DOHH2 (cell line): ENCODE measurements at regions not wholly inside any gene's neighbourhood (a gene's known extent, or its start where the extent isn't known, plus 50 kb on each side); places are given as distances from the start of the nearest gene placed in this dataset.

Source experiments
- H3F3A ChIP-seq: fragments of 200-600 bp; sonication (generic), shearing (Covaris generic); 2 replicates; pipeline ENCODE4 v1.6.0; 2016; ENCODE audit warnings: antibody characterized with exemption, mild to moderate bottlenecking; ENCODE audit not compliant: control insufficient read depth, insufficient read depth
- H3K27ac ChIP-seq: fragments of 200-600 bp; sonication (generic); 2 replicates; pipeline ENCODE4 v1.5.1; 2014; ENCODE audit warnings: low read depth, mild to moderate bottlenecking, low read length, moderate library complexity
- H3K27me3 ChIP-seq: fragments of 200-600 bp; sonication (generic); 2 replicates; pipeline ENCODE4 v1.6.1; 2014; ENCODE audit warnings: mild to moderate bottlenecking, low read length, mixed read lengths; ENCODE audit not compliant: control insufficient read depth
- H3K36me3 ChIP-seq: fragments of 200-600 bp; sonication (generic); 2 replicates; pipeline ENCODE4 v1.6.1; 2014; ENCODE audit warnings: mild to moderate bottlenecking, low read length, moderate library complexity, mixed read lengths; ENCODE audit not compliant: control insufficient read depth
- H3K4me1 ChIP-seq: fragments of 200-600 bp; sonication (generic); 2 replicates; pipeline ENCODE4 v1.6.1; 2014; ENCODE audit warnings: mild to moderate bottlenecking, low read length, mixed read lengths; ENCODE audit not compliant: control insufficient read depth
- H3K4me2 ChIP-seq: fragments of 200-600 bp; sonication (generic); 2 replicates; pipeline ENCODE4 v1.6.0; 2014; ENCODE audit warnings: mild to moderate bottlenecking, low read length, moderate library complexity
- H3K4me3 ChIP-seq: fragments of 200-600 bp; sonication (generic); 2 replicates; pipeline ENCODE4 v1.5.1; 2014; ENCODE audit warnings: mild to moderate bottlenecking, low read length, mixed read lengths
- H3K79me2 ChIP-seq: fragments of 200-600 bp; sonication (generic); 2 replicates; pipeline ENCODE4 v1.6.1; 2014; ENCODE audit warnings: mild to moderate bottlenecking, low read length, mixed read lengths; ENCODE audit not compliant: control insufficient read depth
- H3K9me2 ChIP-seq: fragments of 200-600 bp; sonication (generic); replicated peaks from 2 replicates; pipeline ENCODE4 v1.6.1; 2014; ENCODE audit warnings: mild to moderate bottlenecking, low read length, mixed read lengths; ENCODE audit not compliant: control insufficient read depth
- H3K9me3 ChIP-seq: fragments of 200-600 bp; sonication (generic); 2 replicates; pipeline ENCODE4 v1.6.1; 2014; ENCODE audit warnings: antibody characterized with exemption, low read length, mixed read lengths; ENCODE audit not compliant: control insufficient read depth, insufficient read depth
- H4K20me1 ChIP-seq: fragments of 200-600 bp; sonication (generic); 2 replicates; pipeline ENCODE4 v1.6.0; 2014; ENCODE audit warnings: low read depth, mild to moderate bottlenecking, antibody characterized with exemption, low read length, moderate library complexity; ENCODE audit not compliant: control insufficient read depth, insufficient read depth
- EZH2phosphoT487 ChIP-seq: fragments of 200-600 bp; sonication (generic); IDR thresholded peaks from 2 replicates; pipeline ENCODE4 v1.6.1; 2017; ENCODE audit warnings: borderline replicate concordance, mild to moderate bottlenecking, antibody characterized with exemption, low read length, moderate library complexity, mixed read lengths
- TF ChIP-seq, protein P1 (sequence below): fragments of 200-600 bp; sonication (generic); IDR thresholded peaks from one replicate; pipeline ENCODE4 v1.5.1; 2014; ENCODE audit warnings: antibody characterized with exemption, mild to moderate bottlenecking, low read depth, low read length; ENCODE audit not compliant: poor library complexity, severe bottlenecking

DNA sequence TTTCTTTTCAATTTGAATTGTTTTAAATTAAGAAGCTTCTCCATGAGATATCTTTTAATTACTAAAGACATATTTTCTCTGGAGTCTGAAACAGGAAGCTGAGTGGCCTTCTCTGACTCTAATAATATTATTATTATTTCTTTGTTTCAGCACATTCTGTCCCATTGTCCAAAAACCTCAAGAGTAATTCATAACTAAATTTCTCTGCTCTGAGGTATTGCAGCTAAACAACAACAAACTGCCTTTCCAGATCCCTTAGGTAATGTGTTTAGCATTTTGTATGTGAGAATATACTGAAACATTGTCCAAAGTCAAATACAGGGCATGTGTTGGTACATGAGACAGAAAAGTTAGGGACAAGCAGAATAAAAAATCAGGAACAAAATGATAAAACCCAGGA, 199.0 kb upstream of the FAR2 start:
- H3K79me2 ChIP-seq = no peaks in the 10 kb centered on the region
- no peak overlapping the region for H3K27ac ChIP-seq
- H3K36me3 ChIP-seq = no peaks in the 10 kb centered on the region
- H3K9me2 ChIP-seq = no peaks in the 10 kb centered on the region; the same call in 1 of the 2 replicates
- H3K27me3 ChIP-seq = no peaks in the 10 kb centered on the region
- H4K20me1 ChIP-seq = no peaks in the 10 kb centered on the region
- no peak overlapping the region for H3K4me3 ChIP-seq
- TF ChIP-seq, protein P1, sequence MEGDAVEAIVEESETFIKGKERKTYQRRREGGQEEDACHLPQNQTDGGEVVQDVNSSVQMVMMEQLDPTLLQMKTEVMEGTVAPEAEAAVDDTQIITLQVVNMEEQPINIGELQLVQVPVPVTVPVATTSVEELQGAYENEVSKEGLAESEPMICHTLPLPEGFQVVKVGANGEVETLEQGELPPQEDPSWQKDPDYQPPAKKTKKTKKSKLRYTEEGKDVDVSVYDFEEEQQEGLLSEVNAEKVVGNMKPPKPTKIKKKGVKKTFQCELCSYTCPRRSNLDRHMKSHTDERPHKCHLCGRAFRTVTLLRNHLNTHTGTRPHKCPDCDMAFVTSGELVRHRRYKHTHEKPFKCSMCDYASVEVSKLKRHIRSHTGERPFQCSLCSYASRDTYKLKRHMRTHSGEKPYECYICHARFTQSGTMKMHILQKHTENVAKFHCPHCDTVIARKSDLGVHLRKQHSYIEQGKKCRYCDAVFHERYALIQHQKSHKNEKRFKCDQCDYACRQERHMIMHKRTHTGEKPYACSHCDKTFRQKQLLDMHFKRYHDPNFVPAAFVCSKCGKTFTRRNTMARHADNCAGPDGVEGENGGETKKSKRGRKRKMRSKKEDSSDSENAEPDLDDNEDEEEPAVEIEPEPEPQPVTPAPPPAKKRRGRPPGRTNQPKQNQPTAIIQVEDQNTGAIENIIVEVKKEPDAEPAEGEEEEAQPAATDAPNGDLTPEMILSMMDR = no peak
- no peak for TF ChIP-seq EZH2phosphoT487
- H3K4me2 ChIP-seq = no peak overlapping the region
- no peaks in the 10 kb centered on the region; the same call in 1 of the 2 replicates for H3K9me3 ChIP-seq
- no peaks in the 10 kb centered on the region for H3K4me1 ChIP-seq
- no peaks in the 10 kb centered on the region for H3F3A ChIP-seq

DNA sequence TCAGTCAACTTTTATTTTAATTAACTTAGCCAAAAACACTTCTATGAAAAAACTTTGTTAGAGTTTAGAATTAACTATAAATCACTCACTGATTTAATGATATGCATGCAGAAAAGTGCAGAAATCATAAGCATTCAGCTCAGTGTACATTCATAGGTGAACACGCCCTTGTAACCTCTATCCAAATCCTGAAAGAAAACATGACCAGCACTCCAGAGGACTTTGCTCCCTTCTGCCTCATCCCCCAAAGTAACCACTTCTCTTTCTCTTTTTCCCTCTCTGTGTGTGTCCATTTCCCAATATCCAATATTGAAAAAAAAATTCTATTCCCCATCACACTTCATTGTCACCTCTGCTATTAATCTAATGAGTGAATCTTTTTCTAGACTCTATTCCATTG, 197.1 kb upstream of the FAR2 start:
- Histone ChIP-seq H3K36me3 (no peaks in the 10 kb centered on the region), H3K27me3 (no peaks in the 10 kb centered on the region), H3K79me2 (no peaks in the 10 kb centered on the region), H3K9me2 (no peaks in the 10 kb centered on the region; the same call in 1 of the 2 replicates), H3K27ac (no peak overlapping the region), H3K4me2 (no peak overlapping the region), H4K20me1 (no peaks in the 10 kb centered on the region), H3K9me3 (no peaks in the 10 kb centered on the region), H3F3A (no peaks in the 10 kb centered on the region), H3K4me1 (no peaks in the 10 kb centered on the region), H3K4me3 (no peak overlapping the region)
- TF ChIP-seq, protein P1 = no peak
- no peak for TF ChIP-seq EZH2phosphoT487

DNA sequence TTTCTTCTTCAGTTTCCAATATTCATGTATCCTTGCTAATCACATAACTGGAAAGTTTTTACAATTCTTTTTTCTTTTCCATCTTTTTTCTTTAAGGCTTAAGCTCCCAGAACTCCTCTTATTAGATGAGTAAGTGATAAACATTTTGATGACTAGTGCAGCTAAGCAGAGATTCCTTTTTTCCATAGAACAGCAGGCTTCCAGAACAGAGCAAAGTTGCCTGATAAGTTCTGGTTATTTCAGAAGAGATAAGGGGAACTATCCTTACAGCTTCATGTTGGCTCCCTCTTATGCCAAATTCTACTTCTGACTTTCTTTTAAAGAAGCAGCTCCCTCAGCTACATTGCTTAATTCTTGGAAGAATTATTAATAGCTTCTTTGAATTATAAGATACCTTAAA, 194.7 kb upstream of the FAR2 start:
- no peak overlapping the region for H3K4me3 ChIP-seq
- H4K20me1 ChIP-seq = no peaks in the 10 kb centered on the region
- no peaks in the 10 kb centered on the region for H3K27me3 ChIP-seq
- no peaks in the 10 kb centered on the region for H3K79me2 ChIP-seq
- no peaks in the 10 kb centered on the region for H3K36me3 ChIP-seq
- H3K27ac ChIP-seq = no peak overlapping the region
- no peaks in the 10 kb centered on the region for H3F3A ChIP-seq
- no peak for TF ChIP-seq EZH2phosphoT487
- TF ChIP-seq, protein P1 = no peak
- no peaks in the 10 kb centered on the region for H3K9me2 ChIP-seq
- H3K4me1 ChIP-seq = no peaks in the 10 kb centered on the region
- no peaks in the 10 kb centered on the region for H3K9me3 ChIP-seq
- H3K4me2 ChIP-seq = no peak overlapping the region
